Stimulated activated CD4-positive, alpha-beta T cell treated with anti-CD3 and anti-CD28 coated beads, TNF-alpha, amount 100 ng/mL, for 1 hour (primary cell): ENCODE measurements at regions not wholly inside any gene's neighbourhood (a gene's known extent, or its start where the extent isn't known, plus 50 kb on each side); places are given as distances from the start of the nearest gene placed in this dataset.
"Not testable (repeated sequence)": the region's sequence is repeated elsewhere in the genome, so short reads cannot be mapped to it uniquely, and the experiment has no call there.

ENCODE experiments used
- DNase-seq, 3 donors: peaks; one replicate each; pipeline ENCODE4 v3.0.0-alpha.2; 2020; ENCODE audit warnings: low read depth in 3 of 3, low spot score in 1 of 3

- no peak for DNase-seq
Observed at GRCh38 chr17:5896215-5896614, 174.0 kb upstream of the WSCD1 start.

GRCh38 chr17:5897275-5897911 lies 172.8 kb upstream of the WSCD1 start:
- no peak for DNase-seq

GRCh38 chr17:5897981-5898380 lies 172.2 kb upstream of the WSCD1 start:
- not testable (repeated sequence) for DNase-seq

DNA sequence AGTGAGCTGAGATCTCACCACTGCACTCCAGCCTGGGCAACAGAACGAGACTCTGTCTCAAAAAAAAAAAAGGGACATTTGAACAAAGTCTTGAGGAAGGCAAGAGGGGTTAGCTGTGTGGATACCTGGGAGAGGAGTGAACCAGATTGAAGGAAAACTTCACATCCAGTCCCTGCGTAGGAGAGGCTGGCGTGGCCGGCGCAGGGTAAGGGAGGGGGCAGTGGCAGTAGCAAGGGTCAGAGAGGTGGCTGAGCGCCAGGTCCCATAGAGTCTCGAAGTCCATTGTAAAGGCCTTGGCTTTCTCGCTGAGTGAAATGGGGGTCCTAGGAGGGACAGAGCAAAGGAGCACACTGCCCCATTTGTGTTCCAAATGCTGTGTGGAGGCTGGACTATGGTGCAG lies 171.8 kb upstream of the WSCD1 start:
- DNase-seq = no peak

DNA sequence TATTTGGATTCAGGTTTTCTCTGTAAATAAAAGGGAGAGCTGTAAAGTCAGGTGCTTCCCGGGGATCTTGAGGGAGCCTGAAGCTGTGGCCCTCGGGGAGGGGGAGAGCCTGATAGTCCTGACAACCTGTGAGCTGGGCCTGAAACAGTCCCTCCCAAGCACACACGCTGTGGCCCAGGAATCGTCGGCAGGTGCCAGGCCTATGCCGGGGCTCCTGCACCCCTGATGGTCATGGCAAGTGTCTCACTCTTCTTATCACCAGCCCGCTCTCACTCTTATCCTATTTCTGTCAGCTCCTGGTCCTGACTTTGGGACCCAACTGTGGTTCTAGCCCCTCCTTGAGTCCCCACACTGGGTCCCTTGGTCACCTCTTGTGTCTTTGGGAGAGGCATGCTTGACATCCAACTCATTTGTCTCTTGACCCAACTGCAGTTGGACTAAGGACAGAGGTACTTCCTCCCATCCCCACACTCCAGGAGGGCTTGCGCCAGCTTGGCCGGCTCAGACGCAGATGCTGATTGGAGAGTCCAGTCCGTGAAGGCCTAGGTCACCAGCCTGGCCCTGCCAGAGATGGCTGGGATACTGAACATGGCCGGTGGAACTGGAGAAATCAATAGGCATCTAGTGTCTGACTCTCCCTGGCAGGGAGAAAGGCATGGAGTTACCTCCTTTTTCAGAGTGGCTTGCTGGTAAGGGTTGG lies 170.5 kb upstream of the WSCD1 start:
- no peak for DNase-seq

DNA sequence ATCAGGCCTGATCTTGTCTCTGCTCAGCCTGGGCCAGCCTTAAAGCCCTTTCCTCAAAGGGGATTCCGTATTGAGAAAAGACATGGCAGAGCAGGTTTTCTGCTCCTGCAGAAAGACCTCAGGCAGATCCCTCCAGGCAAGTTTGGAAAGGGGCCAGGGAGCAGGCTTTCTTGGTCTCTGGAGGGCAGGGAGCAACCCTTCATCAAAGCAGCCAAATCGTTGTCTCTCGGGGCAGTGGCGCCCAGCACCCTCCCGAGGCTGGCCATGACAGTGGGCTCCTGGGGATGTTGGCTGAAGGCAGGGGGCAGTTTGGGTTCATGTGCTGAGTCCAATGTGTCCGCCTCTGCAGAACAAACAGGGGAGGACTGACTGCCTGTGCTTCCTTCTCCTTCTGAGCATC lies 168.4 kb upstream of the WSCD1 start:
- no peak for DNase-seq

DNA sequence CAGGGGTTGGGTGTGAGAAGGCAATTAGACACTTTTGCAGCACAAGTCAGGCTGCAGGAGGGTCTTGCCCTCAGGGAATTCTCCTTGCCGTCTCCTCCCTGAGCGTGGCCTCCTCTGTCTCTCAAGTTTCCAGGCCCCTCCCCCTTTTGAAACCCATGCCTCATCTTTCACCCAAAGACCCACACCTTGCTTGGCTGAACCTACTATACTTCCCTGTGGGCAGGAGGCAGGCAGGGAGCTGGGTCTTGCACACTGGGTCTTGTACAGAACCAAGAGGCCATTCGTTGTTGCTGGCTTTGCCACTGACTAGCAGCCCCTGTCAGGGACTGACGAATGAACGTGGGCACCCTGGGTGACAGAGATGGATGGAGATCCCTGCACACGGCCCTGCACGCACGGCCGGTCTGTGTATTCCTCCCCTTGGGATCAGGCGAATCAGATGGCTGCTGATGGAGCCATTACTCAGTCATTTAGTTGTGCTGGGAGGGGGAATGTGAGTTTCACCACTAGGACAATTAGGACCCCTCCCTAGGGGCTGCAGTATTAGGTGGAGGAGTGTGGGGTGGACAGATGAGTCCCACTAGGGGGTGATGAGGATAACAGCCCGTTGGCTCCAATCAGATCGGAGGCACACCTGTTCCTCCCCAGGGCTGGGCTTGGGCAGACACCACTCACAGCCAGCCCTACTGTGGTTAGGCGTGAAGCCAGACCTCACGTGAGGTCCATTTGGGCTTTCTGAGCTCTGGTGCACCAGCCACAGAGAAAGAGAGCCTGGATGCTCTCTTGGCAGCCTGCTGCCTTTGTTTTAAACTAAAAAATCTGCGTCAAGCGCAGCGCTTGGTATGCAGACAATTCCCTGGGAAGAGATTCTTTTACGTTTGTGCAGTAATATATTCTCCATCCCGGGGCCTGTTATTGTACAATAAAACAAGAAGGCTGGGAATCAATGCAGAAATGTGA lies 167.7 kb upstream of the WSCD1 start:
- DNase-seq = no peak

DNA sequence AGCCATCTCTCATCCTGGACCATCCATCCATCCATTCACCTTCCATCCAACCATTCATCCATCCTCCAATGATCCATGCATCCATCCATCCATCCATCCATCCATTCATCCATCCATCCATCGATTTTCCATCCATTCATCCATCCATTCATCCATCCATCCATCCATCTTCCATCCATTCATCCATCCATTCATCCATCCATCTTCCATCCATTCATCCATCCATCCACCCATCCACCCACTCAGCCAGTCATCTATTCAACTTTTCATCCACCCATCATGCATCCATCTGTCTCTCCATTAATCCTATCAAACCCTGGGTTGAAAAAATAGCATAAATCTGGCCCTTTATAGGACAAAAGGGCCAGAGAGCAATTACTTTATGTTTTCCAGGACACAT lies 158.3 kb upstream of the WSCD1 start:
- DNase-seq = no peak

DNA sequence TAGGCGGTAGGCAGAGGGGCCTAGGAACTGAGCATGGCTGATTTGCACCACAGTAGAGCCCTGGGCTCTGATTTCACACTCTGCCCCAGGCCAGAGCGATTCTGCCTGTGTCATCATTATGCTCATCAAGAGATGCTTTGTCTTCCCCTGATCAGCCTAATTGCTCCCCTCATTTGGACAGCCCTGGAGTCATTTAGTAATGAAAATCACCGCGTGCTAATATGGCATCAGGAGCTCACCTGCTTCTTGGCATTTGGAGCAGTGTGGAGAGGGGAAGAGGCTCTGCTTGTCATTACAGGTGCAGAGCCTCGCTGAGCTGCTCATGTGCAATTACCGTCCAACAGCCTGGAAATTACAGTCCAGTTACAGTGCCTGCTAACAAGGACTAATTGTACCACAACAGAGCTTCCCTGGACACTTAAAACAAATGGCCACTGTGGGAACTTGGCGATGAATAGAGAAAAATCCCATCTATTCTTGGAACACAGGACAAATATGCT lies 157.1 kb upstream of the WSCD1 start:
- no peak for DNase-seq

- DNase-seq = no peak
Observed at GRCh38 chr17:5913641-5914040, 156.5 kb upstream of the WSCD1 start.

GRCh38 chr17:5915337-5915736 lies 154.8 kb upstream of the WSCD1 start:
- no peak for DNase-seq

- no peak for DNase-seq
Observed at GRCh38 chr17:5919089-5919488, 151.1 kb upstream of the WSCD1 start.

DNA sequence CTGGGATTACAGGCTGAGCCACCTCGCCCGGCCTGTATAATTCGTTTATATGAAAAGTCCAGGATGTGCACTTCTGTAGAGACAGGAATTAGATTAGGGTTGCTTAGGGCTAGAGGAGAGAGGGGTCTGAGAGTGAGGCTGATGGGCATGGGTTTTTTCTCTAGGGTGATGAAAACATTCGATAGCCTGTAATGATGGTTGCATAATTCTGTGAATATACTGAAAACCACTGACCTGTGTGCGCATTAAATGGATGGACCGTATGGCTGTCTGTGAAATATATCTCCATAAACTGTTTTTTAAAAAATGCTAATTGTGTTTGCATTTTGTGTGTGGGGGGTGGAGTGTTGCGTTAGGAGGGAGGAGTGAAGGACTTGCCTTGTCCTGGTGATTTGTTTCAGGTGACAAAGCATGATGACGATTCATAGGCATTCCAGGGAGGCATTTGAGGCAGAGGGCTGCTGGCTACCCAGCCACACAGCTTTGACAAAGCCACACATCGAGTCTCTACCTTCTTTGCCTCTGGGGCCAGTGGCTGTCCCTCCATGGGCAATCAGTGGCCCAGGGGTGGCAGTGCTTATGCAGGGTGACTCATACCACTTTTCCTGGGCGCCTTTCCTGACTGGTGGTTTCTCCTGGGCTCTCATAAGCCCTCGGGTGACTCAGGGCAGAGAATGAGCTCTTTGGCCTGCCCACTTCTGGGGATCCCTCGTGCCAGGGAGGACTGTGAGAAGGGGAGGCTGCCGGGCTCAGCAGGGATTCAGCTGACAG lies 148.5 kb upstream of the WSCD1 start:
- DNase-seq = no peak

DNA sequence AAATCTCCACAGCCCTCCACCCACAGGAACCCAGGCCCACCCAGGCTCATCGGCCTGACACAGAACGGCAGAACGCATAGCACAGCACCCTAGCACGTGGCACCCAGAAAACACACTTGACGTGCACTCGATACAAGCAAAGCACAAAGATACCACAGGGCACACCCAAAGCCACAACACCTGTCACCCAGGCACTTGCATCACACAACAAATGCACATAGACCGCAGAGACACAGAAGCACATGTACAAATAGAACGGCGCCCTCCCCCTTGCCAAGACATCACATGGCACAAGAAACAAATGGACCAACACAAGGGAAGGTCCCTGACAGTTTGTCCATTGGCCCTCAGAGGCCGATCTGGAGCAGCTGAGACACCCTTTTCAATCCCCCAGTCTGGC lies 147.7 kb upstream of the WSCD1 start:
- no peak for DNase-seq

GRCh38 chr17:5929721-5930120 lies 140.5 kb upstream of the WSCD1 start:
- DNase-seq = no peak

DNA sequence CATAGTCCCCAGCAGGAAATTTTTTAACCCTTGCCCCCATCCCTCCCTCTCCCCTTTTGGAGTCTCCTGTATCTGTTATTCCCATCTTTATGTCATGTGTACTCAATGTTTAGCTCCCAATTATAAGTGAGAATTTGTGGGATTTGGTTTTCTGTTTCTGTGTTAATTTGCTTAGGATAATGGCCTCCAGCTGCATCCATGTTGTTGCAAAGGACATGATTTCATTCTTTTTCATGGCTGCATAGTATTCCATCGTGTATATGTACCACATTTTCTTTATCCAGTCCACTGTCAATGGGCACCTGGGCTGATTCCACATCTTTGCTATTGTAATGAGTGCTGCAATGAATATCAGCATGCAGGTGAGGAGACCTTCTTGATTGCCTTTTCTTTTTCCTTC lies 139.6 kb upstream of the WSCD1 start:
- DNase-seq = not testable (repeated sequence)

GRCh38 chr17:5931616-5932015 lies 138.6 kb upstream of the WSCD1 start:
- no peak for DNase-seq

DNA sequence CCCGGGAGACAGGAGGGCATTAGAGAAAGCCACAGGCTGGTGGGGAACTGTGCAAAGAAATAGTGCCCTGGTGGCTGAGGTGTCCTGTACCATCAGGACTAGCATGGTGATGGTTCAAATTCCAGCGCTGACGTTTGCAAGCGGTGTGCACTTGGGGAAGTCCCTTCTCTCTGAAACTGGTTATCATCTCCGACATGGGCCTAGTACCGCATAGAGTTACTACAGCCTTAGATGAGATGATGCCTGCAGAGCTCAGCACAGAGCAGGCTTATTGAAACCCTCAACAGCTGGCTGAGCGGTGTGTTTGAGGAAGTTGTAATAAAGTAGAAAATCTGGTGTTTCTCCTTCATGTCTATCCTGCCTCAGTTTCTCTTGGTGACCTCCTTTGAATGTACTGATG lies 136.7 kb upstream of the WSCD1 start:
- DNase-seq = no peak

DNA sequence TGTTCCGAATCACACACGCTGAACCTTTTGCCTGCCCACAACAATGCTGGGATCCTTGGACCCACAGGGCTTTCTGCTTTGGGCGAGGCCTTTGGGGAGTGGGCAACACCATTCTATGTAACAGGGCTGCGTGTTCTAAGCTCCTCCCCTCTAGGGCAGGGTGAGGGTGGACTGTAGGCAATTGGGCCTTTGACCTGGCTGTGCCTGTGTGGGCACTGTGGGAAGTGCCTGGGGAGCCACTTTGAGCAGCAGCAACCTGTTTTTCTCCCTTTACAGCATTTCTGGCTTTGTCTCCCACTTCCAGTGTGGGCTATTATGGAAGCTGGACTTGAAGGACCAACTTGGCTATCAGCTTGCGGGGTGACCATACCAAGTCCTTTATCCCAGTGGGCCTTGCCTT lies 128.9 kb upstream of the WSCD1 start:
- DNase-seq = no peak

DNA sequence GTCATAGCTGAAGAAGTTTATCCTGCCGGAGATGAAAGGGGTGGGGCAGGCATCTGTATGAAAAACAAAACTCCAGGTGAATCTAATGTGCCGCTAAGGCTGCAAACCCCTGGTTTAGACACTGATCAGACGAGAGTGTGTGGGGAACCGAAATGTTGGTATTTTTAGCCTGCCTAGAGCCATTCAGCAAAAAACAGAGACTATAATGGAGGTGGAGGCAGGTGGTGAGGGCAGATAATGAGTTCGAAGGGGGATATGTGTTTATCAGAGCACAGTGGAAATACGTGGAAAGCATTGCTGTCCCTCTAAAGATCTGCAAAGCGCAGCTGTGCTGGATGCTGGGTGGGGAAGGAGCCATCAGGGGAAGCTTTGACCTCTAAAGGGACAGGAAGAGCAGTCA lies 127.5 kb upstream of the WSCD1 start:
- no peak for DNase-seq

DNA sequence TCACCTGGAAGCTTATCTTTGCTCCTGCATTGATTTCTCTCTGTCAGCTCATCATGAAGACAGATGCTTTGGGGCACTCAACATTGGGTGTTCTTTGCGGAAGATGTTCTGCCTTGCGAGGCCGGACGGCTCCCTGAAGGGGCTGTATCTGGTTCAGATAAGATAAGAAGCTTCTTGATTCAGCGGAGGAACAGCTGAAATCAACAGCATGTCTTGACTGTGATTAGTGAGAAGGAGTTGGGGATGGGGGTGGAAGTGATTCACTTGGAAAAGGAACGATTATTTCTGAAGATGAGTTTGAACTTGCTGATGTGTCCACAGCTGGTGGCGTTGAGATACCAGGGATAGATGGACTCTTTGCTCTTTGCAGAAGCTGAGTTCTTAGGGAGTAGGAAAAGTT lies 126.9 kb upstream of the WSCD1 start:
- DNase-seq = no peak
